IMR-90 (cell line): ENCODE measurements at regions not wholly inside any gene's neighbourhood (a gene's known extent, or its start where the extent isn't known, plus 50 kb on each side); places are given as distances from the start of the nearest gene placed in this dataset.

Experiments used
- ATAC-seq: fragments of 200-7000 bp; cut with Tn5 transposase; 2 replicates; pipeline ENCODE4 v1.9.1; 2020; ENCODE audit warnings: low read depth, mild to moderate bottlenecking, moderate library complexity
- BruUV-seq: library from RNA; stranded (reverse); fragments of 400-500 nt; replicated peaks from 2 replicates; lab custom pipeline; 2021; lab: Mats Ljungman, UMichigan
- CTCF ChIA-PET: fragments of 300-600 bp; formaldehyde crosslinking; extraction: SDS; loops from one replicate; lab custom pipeline; 2021; ENCODE audit warnings: antibody characterized with exemption; lab: Yijun Ruan, JAX
- POLR2A ChIA-PET: fragments of 300-600 bp; sonication (Branson Sonifier 250); formaldehyde crosslinking; loops from one replicate; lab custom pipeline; 2022; ENCODE audit warnings: antibody characterized with exemption; ENCODE audit not compliant: unreplicated experiment; lab: Charles Lee
- DNase-seq: peaks from one replicate; pipeline ENCODE4 v3.0.0; 2013
- H2AFZ ChIP-seq: replicated peaks from 2 replicates; pipeline ENCODE3; 2013; ENCODE audit warnings: low read length, mild to moderate bottlenecking; ENCODE audit not compliant: poor library complexity
- H2AK5ac ChIP-seq: 2 replicates; pipeline ENCODE4 v1.6.1; 2013; ENCODE audit warnings: low read depth, low read length, inconsistent platforms
- H2AK9ac ChIP-seq: replicated peaks from 2 replicates; pipeline ENCODE3; 2013; ENCODE audit warnings: mild to moderate bottlenecking, low read depth, low read length, moderate library complexity; ENCODE audit not compliant: poor library complexity
- H2BK120ac ChIP-seq: 2 replicates; pipeline ENCODE4 v1.6.1; 2013; ENCODE audit warnings: low read depth, low read length, inconsistent platforms
- H2BK15ac ChIP-seq: 3 replicates; pipeline ENCODE4 v1.6.1; 2013; ENCODE audit warnings: low read depth, low read length, inconsistent platforms
- H2BK20ac ChIP-seq: 2 replicates; pipeline ENCODE4 v1.6.1; 2013; ENCODE audit warnings: low read depth, mild to moderate bottlenecking, inconsistent platforms, low read length, moderate library complexity
- H2BK5ac ChIP-seq: 2 replicates; pipeline ENCODE4 v1.6.1; 2013; ENCODE audit warnings: mild to moderate bottlenecking, low read depth, low read length, inconsistent platforms; ENCODE audit not compliant: poor library complexity, severe bottlenecking
- H3K14ac ChIP-seq: replicated peaks from 2 replicates; pipeline ENCODE4 v1.6.1; 2013; ENCODE audit warnings: low read depth, low read length, inconsistent platforms
- H3K18ac ChIP-seq: 2 replicates; pipeline ENCODE4 v1.6.1; 2013; ENCODE audit warnings: low read depth, low read length, control low read depth
- H3K23ac ChIP-seq: 2 replicates; pipeline ENCODE4 v1.6.1; 2013; ENCODE audit warnings: low read depth, low read length, inconsistent platforms
- H3K27ac ChIP-seq: 2 replicates; pipeline ENCODE4 v1.5.1; 2013; ENCODE audit warnings: mild to moderate bottlenecking, control low read depth, low read length; ENCODE audit not compliant: insufficient read depth
- H3K27me3 ChIP-seq: 2 replicates; pipeline ENCODE4 v1.6.1; 2013; ENCODE audit warnings: low read length; ENCODE audit not compliant: control insufficient read depth, insufficient read depth
- H3K36me3 ChIP-seq: 2 replicates; pipeline ENCODE4 v1.6.1; 2013; ENCODE audit warnings: low read length, mixed read lengths; ENCODE audit not compliant: control insufficient read depth, insufficient read depth
- H3K4ac ChIP-seq: 2 replicates; pipeline ENCODE4 v1.6.1; 2013; ENCODE audit warnings: low read depth, low read length, inconsistent platforms
- H3K4me1 ChIP-seq: 2 replicates; pipeline ENCODE4 v1.6.1; 2013; ENCODE audit warnings: low read length, mixed read lengths; ENCODE audit not compliant: control insufficient read depth, insufficient read depth
- H3K4me2 ChIP-seq: 2 replicates; pipeline ENCODE4 v1.6.1; 2013; ENCODE audit warnings: low read depth, mild to moderate bottlenecking, control low read depth, low read length, moderate library complexity
- H3K4me3 ChIP-seq: 2 replicates; pipeline ENCODE4 v1.5.1; 2013; ENCODE audit warnings: low read depth, mild to moderate bottlenecking, control low read depth, low read length, moderate library complexity; ENCODE audit not compliant: insufficient read depth
- H3K56ac ChIP-seq: 2 replicates; pipeline ENCODE4 v1.6.1; 2013; ENCODE audit warnings: low read length, inconsistent platforms; ENCODE audit not compliant: insufficient read depth; ENCODE audit errors: extremely low read depth
- H3K79me1 ChIP-seq, 2 experiments: 2 replicates each; pipeline ENCODE4 v1.6.1; 2013; ENCODE audit warnings: low read length in 2 of 2, inconsistent platforms in 1 of 2, low read depth in 1 of 2
- H3K9ac ChIP-seq: 2 replicates; pipeline ENCODE4 v1.6.1; 2013; ENCODE audit warnings: low read depth, low read length, control low read depth
- H3K9me1 ChIP-seq: 2 replicates; pipeline ENCODE4 v1.6.1; 2013; ENCODE audit warnings: low read length, inconsistent platforms; ENCODE audit not compliant: insufficient read depth
- H3K9me3 ChIP-seq: 2 replicates; pipeline ENCODE4 v1.6.1; 2013; ENCODE audit warnings: low read length; ENCODE audit not compliant: control insufficient read depth, insufficient read depth
- H4K20me1 ChIP-seq: 2 replicates; pipeline ENCODE4 v1.6.1; 2013; ENCODE audit warnings: low read length, inconsistent platforms; ENCODE audit not compliant: insufficient read depth
- H4K5ac ChIP-seq: 2 replicates; pipeline ENCODE4 v1.6.1; 2013; ENCODE audit warnings: mild to moderate bottlenecking, low read depth, low read length, control low read depth
- H4K8ac ChIP-seq, 2 experiments: 2 replicates each; pipeline ENCODE4 v1.6.1; 2013; ENCODE audit warnings: low read depth in 2 of 2, low read length in 2 of 2, control low read depth in 1 of 2, inconsistent platforms in 1 of 2
- H4K91ac ChIP-seq: 2 replicates; pipeline ENCODE4 v1.6.1; 2013; ENCODE audit warnings: low read depth, low read length, inconsistent platforms; ENCODE audit not compliant: insufficient read depth
- MAFK ChIP-seq: IDR thresholded peaks from 2 replicates; pipeline ENCODE4 v1.6.1; 2012; ENCODE audit warnings: low read depth, low read length, improper control_type of control experiment
- MAZ ChIP-seq: IDR thresholded peaks from 2 replicates; pipeline ENCODE4 v1.6.1; 2012; ENCODE audit warnings: low read depth, mild to moderate bottlenecking, low read length, improper control_type of control experiment, moderate library complexity, borderline replicate concordance
- NFE2L2 ChIP-seq: fragments of 150-350 bp; IDR thresholded peaks from 2 replicates; pipeline ENCODE4 v1.6.1; 2016; ENCODE audit warnings: low read depth, mild to moderate bottlenecking, low read length
- POLR2A ChIP-seq: IDR thresholded peaks from 2 replicates; pipeline ENCODE4 v1.6.1; 2012; ENCODE audit warnings: mild to moderate bottlenecking, low read depth, low read length
- RAD21 ChIP-seq: IDR thresholded peaks from 2 replicates; pipeline ENCODE4 v1.6.1; 2012; ENCODE audit warnings: low read length, improper control_type of control experiment
- WGBS, 2 experiments: methylation state at CpG; one replicate each; pipeline versions ENCODE4 v1.1.5 to v1.1.7; 2013; ENCODE audit warnings: missing lambda C conversion rate in 2 of 2; ENCODE audit not compliant: insufficient read length in 1 of 2; ENCODE audit errors: extremely low coverage in 2 of 2; 5-methylcytosine and 5-hydroxymethylcytosine counted together
- dilution Hi-C: fragments of 300-500 bp; cut with HindIII; formaldehyde crosslinking; loops from one replicate; pipeline ENCODE4 v1.14.3; 2018; ENCODE audit warnings: low sequenced_read_pairs; ENCODE audit not compliant: unreplicated experiment
- in situ Hi-C: fragments of 300-500 bp; cut with MboI; formaldehyde crosslinking; loops from 3 replicates; pipeline ENCODE4 v1.14.3; 2019; ENCODE audit warnings: low sequenced_read_pairs, inconsistent platforms, mixed read lengths
- intact Hi-C: fragments of 100-400 bp; cut with micrococcal nuclease; formaldehyde crosslinking; loops from 2 replicates; pipeline ENCODE4 v1.10.0; 2022

- TF ChIP-seq POLR2A (no peak), MAFK (no peak), NFE2L2 (no peak), MAZ (no peak), RAD21 (no peak)
Measured at GRCh38 chr18:78006774-78007260, 757.2 kb downstream of the GALR1 start.

More at GRCh38 chr18:78006774-78007260, 757.2 kb downstream of the GALR1 start:
- DNase-seq (no peak), ATAC-seq (no peak)
- Histone ChIP-seq H3K27ac (no peak overlapping the region), H3K14ac (no peak overlapping the region), H3K4me1 (no peaks in the 10 kb centered on the region), H2BK20ac (no peak overlapping the region), H3K23ac (no peak overlapping the region), H3K56ac (no peak overlapping the region), H4K91ac (no peak overlapping the region), H3K79me1 (no peaks in the 10 kb centered on the region), H3K4ac (no peak overlapping the region), H2AFZ (no peak overlapping the region), H4K8ac (no peak overlapping the region), H4K20me1 (no peaks in the 10 kb centered on the region), H3K9me1 (no peaks in the 10 kb centered on the region), H3K4me3 (no peak overlapping the region), H2BK120ac (no peak overlapping the region), H3K9ac (no peak overlapping the region), H2BK5ac (no peak overlapping the region), H3K4me2 (no peak overlapping the region), H2AK9ac (no peak overlapping the region), H3K18ac (no peak overlapping the region), H3K9me3 (peaks cover 15% of the 10 kb centered on the region), H2AK5ac (no peak overlapping the region), H3K36me3 (no peaks in the 10 kb centered on the region), H4K5ac (no peak overlapping the region), H2BK15ac (no peak overlapping the region), H3K27me3 (no peaks in the 10 kb centered on the region)
- in situ Hi-C loops, result no loop called here
- ChIA-PET CTCF (no interaction called here), POLR2A (no interaction called here)
- intact Hi-C loops, result no loop called here
- no CpG with 5 or more reads among the region's 6 CpGs for WGBS, 2 experiments
- no TSS peak for BruUV-seq
- dilution Hi-C loops, result no loop called here
